ENCODE measurements at regions not wholly inside any gene's neighbourhood (a gene's known extent, or its start where the extent isn't known, plus 50 kb on each side); places are given as distances from the start of the nearest gene placed in this dataset.

DNA sequence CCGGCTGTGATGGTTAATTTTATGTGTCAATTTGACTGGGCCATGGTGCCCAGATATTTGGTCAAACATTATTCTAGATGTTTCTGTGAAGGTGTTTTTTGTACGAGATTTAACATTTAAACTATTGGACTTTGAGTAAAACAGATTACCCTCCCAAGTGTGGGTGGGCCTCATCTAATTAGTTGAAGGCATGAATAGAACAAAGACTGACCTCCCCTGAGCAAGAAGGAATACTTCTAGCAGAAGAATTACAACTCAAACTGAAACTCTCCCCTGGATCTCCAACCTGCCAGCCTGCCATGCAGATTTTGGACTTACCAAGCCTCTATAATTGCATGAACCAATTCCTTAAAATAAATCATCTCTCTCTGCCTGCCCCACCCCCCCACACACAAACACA lies 132.5 kb downstream of the DHX15 start:
- H3K36me3 ChIP-seq (ENCODE audit: control insufficient read depth in 4 of 4, insufficient read depth in 3 of 4, low read depth in 1 of 4, low read length in 3 of 4), result no peaks in the 10 kb centered on the region
- DNase-seq (ENCODE audit: low spot score), result no peak
- WGBS, result 89% methylated on average over 2 of the region's 2 CpGs
- no peaks in the 10 kb centered on the region for H3K4me1 ChIP-seq (ENCODE audit: control insufficient read depth in 4 of 4, insufficient read depth in 4 of 4, low read length in 3 of 4)
- H3K27ac ChIP-seq (ENCODE audit: low read depth in 1 of 2, low read length in 2 of 2), result no peak overlapping the region
- H3K4me3 ChIP-seq (ENCODE audit: low read depth in 1 of 3, low read length in 3 of 3), result no peak overlapping the region
- no peak overlapping the region for H3K9ac ChIP-seq (ENCODE audit: low read depth in 1 of 2, low read length in 2 of 2)
- no peak for TF ChIP-seq FOXA1 (IDR thresholded peaks at IDR 0.05)
- TF ChIP-seq TAF1 (conservative IDR thresholded peaks at IDR 0.05), result no peak
- TF ChIP-seq, protein P1, sequence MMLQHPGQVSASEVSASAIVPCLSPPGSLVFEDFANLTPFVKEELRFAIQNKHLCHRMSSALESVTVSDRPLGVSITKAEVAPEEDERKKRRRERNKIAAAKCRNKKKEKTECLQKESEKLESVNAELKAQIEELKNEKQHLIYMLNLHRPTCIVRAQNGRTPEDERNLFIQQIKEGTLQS (IDR thresholded peaks at IDR 0.05), result no peak
- TF ChIP-seq ZBTB33 (IDR thresholded peaks at IDR 0.05), result no peak
- no peak for TF ChIP-seq MAX (IDR thresholded peaks at IDR 0.05)
- TF ChIP-seq HNF4A (conservative IDR thresholded peaks at IDR 0.05), result no peak
- TF ChIP-seq YY1 (IDR thresholded peaks at IDR 0.05), result no peak
- no peak for TF ChIP-seq FOXA2 (IDR thresholded peaks at IDR 0.05)
- no peak for TF ChIP-seq CTCF (IDR thresholded peaks at IDR 0.05; ENCODE audit: low read depth, low read length, missing input control)
- TF ChIP-seq, protein P2, sequence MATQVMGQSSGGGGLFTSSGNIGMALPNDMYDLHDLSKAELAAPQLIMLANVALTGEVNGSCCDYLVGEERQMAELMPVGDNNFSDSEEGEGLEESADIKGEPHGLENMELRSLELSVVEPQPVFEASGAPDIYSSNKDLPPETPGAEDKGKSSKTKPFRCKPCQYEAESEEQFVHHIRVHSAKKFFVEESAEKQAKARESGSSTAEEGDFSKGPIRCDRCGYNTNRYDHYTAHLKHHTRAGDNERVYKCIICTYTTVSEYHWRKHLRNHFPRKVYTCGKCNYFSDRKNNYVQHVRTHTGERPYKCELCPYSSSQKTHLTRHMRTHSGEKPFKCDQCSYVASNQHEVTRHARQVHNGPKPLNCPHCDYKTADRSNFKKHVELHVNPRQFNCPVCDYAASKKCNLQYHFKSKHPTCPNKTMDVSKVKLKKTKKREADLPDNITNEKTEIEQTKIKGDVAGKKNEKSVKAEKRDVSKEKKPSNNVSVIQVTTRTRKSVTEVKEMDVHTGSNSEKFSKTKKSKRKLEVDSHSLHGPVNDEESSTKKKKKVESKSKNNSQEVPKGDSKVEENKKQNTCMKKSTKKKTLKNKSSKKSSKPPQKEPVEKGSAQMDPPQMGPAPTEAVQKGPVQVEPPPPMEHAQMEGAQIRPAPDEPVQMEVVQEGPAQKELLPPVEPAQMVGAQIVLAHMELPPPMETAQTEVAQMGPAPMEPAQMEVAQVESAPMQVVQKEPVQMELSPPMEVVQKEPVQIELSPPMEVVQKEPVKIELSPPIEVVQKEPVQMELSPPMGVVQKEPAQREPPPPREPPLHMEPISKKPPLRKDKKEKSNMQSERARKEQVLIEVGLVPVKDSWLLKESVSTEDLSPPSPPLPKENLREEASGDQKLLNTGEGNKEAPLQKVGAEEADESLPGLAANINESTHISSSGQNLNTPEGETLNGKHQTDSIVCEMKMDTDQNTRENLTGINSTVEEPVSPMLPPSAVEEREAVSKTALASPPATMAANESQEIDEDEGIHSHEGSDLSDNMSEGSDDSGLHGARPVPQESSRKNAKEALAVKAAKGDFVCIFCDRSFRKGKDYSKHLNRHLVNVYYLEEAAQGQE (IDR thresholded peaks at IDR 0.05), result no peak
- no peak for TF ChIP-seq RXRA (IDR thresholded peaks at IDR 0.05)
- TF ChIP-seq SP1 (IDR thresholded peaks at IDR 0.05), result no peak
- no peak for TF ChIP-seq JUND (IDR thresholded peaks at IDR 0.05)
- no peak for TF ChIP-seq EGR1 (IDR thresholded peaks at IDR 0.05; ENCODE audit: low read depth in 2 of 2)
- no peak for TF ChIP-seq HNF4G (IDR thresholded peaks at IDR 0.05)
- no peak for TF ChIP-seq RAD21 (IDR thresholded peaks at IDR 0.05)
- TF ChIP-seq GABPA (IDR thresholded peaks at IDR 0.05 in 1 of 2, conservative IDR thresholded peaks at IDR 0.05 in 1 of 2), result no peak
- H3K9me3 ChIP-seq (ENCODE audit: control insufficient read depth in 4 of 4, low read length in 3 of 4), result no peaks in the 10 kb centered on the region
- no peaks in the 10 kb centered on the region for H3K27me3 ChIP-seq (ENCODE audit: control insufficient read depth in 4 of 4, insufficient read depth in 4 of 4, low read length in 3 of 4)

DNA sequence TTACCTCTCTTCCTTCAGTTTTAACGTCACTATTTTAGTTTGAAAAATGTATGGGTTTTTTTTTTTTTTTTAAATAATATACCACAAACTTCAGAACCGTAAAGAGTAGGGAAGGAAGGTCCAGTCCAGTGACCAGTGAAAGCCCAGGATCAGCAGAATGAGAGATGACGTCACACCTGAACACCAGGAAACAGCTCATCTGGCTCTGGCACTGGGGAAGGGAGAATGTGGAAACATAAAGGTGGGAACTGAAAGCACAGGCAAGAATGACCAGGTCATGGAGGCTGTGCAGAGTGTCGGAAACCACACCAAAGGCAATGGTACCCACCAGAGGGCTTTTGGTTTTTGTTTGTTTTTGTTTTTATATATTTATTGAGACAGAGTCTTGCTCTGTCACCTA lies 141.2 kb downstream of the DHX15 start:
- 77% methylated on average over 4 of the region's 4 CpGs for WGBS
- Histone ChIP-seq H3K27me3 (ENCODE audit: control insufficient read depth in 4 of 4, insufficient read depth in 4 of 4, low read length in 3 of 4) (no peaks in the 10 kb centered on the region), H3K4me1 (ENCODE audit: control insufficient read depth in 4 of 4, insufficient read depth in 4 of 4, low read length in 3 of 4) (no peaks in the 10 kb centered on the region), H3K9me3 (ENCODE audit: control insufficient read depth in 4 of 4, low read length in 3 of 4) (no peaks in the 10 kb centered on the region), H3K36me3 (ENCODE audit: control insufficient read depth in 4 of 4, insufficient read depth in 3 of 4, low read depth in 1 of 4, low read length in 3 of 4) (no peaks in the 10 kb centered on the region), H3K27ac (ENCODE audit: low read depth in 1 of 2, low read length in 2 of 2) (no peak overlapping the region), H3K4me3 (ENCODE audit: low read depth in 1 of 3, low read length in 3 of 3) (no peak overlapping the region), H3K9ac (ENCODE audit: low read depth in 1 of 2, low read length in 2 of 2) (no peak overlapping the region)
- DNase-seq (ENCODE audit: low spot score), result no peak
- TF ChIP-seq GABPA (IDR thresholded peaks at IDR 0.05 in 1 of 2, conservative IDR thresholded peaks at IDR 0.05 in 1 of 2), result no peak
